ENCODE measurements at regions not wholly inside any gene's neighbourhood (a gene's known extent, or its start where the extent isn't known, plus 50 kb on each side); places are given as distances from the start of the nearest gene placed in this dataset.

- DNase-seq (ENCODE audit: low read depth in 2 of 3, low spot score in 2 of 3): no peak
Measured at GRCh38 chr16:86037999-86038925, 139.3 kb downstream of the IRF8 start.

DNA sequence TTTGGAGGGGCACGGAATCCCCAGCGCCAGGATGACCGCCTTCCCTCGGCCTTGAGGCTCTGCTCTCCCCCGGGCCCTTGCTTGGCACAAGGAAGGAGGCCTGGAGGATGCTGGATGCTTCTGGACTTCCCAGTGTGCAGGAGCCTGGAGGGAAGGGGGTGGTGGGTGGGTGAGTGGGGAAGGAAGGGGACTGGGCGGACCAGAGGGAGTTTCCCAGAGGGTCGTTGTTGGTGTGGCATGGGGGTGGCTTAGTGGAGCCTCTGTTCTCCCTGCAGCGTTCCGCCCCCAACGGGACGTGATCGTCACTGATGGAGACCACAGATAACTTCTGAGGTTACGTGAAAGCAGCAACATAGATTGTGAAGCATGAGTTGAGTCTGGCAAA lies 140.0 kb downstream of the IRF8 start:
- DNase-seq (ENCODE audit: low read depth in 2 of 3, low spot score in 2 of 3): no peak

DNA sequence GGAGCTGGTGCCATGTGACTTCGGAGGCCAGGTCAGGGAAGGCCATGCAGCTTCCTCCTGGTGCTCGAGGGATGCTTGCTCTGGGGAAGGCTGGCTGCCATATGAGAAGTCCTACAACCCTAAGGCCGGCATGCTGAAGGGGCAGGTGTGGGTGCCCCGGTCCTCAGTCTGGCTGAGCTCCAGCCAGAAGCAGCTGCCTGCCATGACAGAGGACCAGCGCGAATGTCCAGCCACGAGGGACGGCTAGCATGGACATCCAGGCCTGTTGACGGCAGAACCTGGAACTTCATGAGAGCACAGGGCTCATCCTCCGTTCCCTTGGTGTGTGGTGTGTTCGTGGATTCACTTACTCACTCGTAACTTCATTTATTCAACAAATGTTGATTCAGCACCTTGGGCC lies 140.6 kb downstream of the IRF8 start:
- DNase-seq (ENCODE audit: low read depth in 2 of 3, low spot score in 2 of 3): no peak

- DNase-seq (ENCODE audit: low read depth in 2 of 3, low spot score in 2 of 3): no peak
Measured at GRCh38 chr16:86040496-86040895, 141.5 kb downstream of the IRF8 start.

- DNase-seq (ENCODE audit: low read depth in 2 of 3, low spot score in 2 of 3): no peak
Measured at GRCh38 chr16:86041215-86041614, 142.3 kb downstream of the IRF8 start.

DNA sequence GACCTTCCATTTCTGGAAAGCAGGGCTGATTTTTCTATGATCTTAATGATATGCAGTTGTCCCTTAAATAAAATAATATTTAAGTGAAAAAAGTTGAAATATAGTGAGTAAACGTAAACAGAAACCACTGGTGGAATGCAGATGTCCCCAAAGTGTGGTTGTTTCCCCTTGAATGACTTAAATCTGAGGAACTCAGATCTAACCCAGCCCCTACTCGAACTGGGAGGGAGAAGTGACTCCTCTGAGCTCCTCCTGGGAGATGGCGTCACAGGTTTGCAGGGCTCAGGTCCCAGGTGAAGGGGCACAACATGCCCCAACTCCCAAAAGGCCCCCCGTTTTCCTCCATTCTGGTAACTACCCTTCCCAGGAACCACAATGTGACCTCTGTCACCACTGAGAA lies 142.8 kb downstream of the IRF8 start:
- no peak for DNase-seq (ENCODE audit: low read depth in 2 of 3, low spot score in 2 of 3)

- no peak for DNase-seq (ENCODE audit: low read depth in 2 of 3, low spot score in 2 of 3)
Measured at GRCh38 chr16:86042393-86042792, 143.4 kb downstream of the IRF8 start.

DNA sequence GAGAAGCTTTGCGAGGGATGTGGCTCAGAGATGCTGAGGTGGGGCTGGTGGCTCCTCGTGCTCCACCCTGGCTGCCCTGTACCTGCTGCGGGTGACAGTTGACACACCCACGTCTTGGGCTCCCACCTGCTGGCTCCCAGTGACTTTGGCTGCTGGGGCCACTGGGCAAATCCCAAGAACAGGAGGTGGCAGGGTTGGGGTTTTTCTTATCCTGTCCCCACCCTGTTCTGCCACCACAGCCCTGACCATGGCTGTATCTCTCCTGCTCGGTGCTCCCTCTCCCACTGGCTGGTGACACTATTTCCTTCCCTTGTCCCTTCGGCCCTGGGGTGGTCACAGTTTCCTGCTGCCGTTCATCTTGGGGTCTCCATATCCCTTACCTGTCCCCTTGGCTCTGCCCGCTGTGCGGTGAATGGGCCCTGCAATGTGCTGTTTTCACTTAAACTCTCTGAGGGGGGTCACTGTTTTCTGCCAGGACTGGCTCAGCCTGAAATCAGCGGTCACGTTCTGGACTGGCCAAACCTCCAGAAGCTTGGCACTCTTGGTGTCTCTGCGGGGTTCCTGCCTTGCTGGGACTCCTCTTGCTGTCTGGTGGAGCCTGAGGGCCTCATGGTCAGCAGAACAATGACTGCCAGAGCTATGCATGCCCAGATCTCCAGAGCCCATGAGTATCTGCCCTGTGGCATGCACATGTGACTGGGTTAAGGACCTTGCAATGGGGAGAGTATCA lies 144.2 kb downstream of the IRF8 start:
- DNase-seq (ENCODE audit: low read depth in 2 of 3, low spot score in 2 of 3): no peak

DNA sequence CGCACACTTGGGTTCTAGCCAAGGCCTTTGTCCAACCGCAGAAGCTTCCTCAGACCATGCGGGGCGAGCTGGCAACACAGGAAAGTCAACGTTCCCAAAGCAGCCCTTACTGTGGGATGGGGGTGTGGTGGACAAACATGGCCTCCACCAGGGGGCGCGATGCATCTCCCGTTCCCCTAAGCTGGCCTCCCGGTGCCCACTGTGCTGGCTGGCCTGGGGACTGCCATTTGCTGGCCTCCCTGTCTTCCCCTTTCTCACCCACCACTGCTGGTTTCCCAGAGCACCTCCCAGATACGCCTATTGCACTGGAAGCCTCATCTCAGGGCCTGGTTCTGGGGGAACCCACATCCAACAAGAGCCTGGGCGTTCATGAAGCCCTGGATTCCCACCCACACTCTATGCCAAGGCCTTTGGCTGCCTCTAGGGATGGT lies 145.3 kb downstream of the IRF8 start:
- DNase-seq (ENCODE audit: low read depth in 2 of 3, low spot score in 2 of 3): peak in 2 of 3 experiments; percentile 36 to 38

DNA sequence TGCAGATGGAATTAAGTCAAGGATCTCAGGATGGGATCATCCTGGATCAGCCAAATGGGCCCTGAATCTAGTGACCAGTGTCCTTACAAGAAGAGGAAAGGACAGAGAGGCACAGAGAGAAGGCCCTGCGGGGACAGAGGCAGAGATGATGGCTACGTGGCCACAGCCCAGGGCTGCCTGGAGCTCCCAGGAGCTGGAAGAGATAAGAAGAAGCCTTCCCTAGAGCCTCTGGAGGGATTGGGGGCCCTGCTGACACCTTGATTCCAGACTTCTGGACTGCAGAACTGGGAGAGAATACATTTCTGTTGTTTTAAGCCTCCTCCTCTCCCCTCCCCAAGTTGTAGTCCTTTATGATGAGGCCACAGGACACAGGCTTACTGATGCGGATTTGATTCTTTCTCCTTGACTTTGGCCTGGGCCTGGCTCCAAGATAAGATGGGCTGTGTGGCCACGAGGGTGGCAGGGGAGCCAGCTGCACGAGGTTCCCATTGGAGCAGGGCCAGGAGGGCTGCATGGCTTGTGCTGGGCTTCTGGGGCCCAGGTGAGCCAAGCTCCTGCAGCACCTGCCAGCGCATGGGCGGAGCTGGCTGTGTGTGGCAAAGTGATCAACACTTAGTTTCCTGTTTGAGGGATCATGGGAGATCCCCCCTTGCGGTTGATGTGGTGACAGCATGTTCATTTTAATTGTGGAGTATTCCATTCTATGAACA lies 146.1 kb downstream of the IRF8 start:
- peak in 2 of 3 experiments; percentile 11 to 25 for DNase-seq (ENCODE audit: low read depth in 2 of 3, low spot score in 2 of 3)

DNA sequence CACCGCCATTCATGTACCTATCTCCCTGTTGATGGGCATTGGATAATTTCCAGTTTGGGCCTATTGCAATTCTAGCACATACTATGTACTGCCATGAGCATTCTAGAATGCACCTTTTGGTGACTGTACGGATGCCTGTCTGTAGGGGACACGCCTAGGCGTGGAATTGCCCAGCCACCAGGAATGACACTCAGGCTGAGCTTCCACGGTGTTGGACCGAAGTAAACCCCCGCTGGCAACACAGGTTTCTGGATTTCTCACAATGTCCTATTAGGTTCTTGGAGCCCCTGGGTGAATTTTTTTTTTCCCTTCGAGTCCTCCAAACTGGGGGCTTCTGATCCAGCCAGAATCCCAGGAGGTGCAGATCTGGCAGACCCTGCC lies 146.6 kb downstream of the IRF8 start:
- no peak for DNase-seq (ENCODE audit: low read depth in 2 of 3, low spot score in 2 of 3)

DNA sequence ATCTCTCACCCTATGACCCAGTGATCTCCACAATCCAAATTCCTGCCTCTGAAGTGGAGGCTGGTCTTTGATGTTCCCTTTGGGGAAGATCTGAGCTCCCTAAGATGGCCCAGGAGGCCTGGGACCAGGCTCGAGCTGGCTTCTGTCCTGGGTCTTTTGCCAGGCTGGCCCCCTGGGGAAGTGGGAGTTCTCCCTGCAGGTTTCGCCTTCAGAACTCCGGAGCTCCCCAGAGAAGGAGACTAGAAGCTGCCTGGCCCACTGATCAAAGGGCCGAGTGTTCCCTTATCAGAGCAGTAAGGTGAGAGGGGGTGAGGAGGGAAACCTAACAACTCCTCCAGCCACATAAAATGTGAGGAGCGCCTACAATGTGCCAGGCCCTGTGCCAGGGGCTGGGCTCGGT lies 147.1 kb downstream of the IRF8 start:
- DNase-seq (ENCODE audit: low read depth in 2 of 3, low spot score in 2 of 3): no peak

- no peak for DNase-seq (ENCODE audit: low read depth in 2 of 3, low spot score in 2 of 3)
Measured at GRCh38 chr16:86046667-86047270, 147.8 kb downstream of the IRF8 start.

DNA sequence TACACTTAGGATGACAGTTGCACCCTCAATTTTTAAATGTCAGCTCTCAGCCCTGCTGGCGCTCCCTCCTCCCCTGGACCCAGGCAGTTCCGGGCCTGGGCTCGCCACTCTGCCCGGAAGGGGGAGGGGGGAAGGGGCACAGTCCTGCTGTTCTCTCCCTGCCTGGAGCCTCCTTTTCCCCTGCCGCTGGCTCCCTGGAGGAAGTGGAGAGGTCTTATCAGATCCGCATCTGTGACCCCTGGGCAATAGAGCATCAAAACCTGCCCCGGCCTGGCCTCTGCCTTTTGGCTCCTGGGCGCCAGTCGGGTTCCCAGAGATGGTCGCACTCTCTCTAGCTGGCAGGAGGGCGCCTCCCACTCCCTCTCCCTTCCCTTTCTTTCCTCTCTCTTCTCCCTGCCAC lies 149.3 kb downstream of the IRF8 start:
- DNase-seq (ENCODE audit: low read depth in 2 of 3, low spot score in 2 of 3): no peak

GRCh38 chr16:86048882-86049585 lies 150.1 kb downstream of the IRF8 start:
- no peak for DNase-seq (ENCODE audit: low read depth in 2 of 3, low spot score in 2 of 3)

- DNase-seq (ENCODE audit: low read depth in 2 of 3, low spot score in 2 of 3): no peak
Measured at GRCh38 chr16:86049641-86050040, 150.7 kb downstream of the IRF8 start.

DNA sequence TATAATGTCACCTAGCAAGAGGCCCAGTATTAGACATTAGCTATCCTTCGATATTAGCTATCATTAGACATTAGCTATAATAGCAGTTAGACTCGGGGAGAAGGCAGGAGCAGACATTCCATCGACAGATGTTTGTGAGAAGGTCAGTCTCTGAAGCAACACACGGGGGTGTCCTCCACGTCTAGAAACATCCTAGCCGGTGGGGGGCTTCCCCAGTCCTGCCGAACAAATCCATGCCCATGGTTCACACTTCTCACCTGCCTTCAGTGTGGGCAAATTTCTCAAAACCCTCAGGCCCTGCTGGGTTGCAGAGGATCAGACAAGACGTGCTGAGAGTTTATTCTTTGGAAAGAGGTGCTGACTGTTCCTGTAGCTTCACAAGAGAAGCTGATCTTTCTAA lies 151.1 kb downstream of the IRF8 start:
- DNase-seq (ENCODE audit: low read depth in 2 of 3, low spot score in 2 of 3): no peak

GRCh38 chr16:86050591-86051367 lies 151.8 kb downstream of the IRF8 start:
- no peak for DNase-seq (ENCODE audit: low read depth in 2 of 3, low spot score in 2 of 3)

- no peak for DNase-seq (ENCODE audit: low read depth in 2 of 3, low spot score in 2 of 3)
Measured at GRCh38 chr16:86051368-86052114, 152.6 kb downstream of the IRF8 start.

Data from activated CD8-positive, alpha-beta memory T cell treated with anti-CD3 and anti-CD28 coated beads for 48 hours (primary cell).